GM19239 (cell line): ENCODE measurements at regions not wholly inside any gene's neighbourhood (a gene's known extent, or its start where the extent isn't known, plus 50 kb on each side); places are given as distances from the start of the nearest gene placed in this dataset.

Source experiments
- DNase-seq: peaks from one replicate; pipeline ENCODE4 v3.0.0; 2011; ENCODE audit warnings: low spot score; ENCODE audit not compliant: insufficient read length
- FAIRE-seq: peaks from 2 replicates; lab custom pipeline; 2011; peaks lifted over from hg19 to GRCh38; lab: Jason Lieb, UNC

DNA sequence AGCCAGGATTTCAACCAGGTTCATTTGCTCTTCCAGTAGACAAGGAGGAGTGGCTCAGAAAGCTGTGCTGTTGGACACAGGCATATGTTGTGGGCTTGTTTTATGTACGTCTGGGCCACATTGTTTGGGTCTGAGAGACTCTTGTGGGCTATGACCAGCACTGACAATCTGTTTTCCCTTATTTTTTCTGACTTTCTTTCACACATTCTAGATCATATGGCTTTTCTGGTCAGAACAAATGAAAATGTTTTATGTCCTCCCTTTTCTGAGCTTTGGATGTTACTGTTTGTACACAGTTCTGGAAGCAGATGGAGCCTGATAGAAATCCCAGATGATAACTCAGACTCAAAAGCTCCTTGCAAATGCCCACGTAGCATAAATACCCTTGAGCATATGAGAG is 85.8 kb upstream of the RGMA start:
- no peak for FAIRE-seq
- no peak for DNase-seq

DNA sequence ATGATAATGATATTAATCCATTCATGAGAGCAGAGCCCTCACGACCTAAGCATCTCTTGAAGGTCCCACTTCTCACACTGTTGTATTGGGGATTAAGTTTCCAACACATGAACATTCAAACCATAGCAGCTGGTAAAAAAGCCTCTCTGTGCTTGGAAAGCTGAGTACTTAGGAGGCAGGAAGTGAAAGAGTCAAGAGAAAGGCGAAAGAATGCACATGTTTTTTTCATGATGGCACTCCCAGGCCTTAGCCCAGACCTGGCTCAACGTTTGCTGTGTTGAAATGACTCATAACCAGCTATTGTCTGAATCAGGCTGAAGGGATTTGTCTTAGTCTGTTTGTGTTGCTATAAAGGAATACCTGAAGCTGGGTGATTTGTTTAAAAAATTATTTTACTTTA is 84.4 kb upstream of the RGMA start:
- no peak for DNase-seq
- no peak for FAIRE-seq

DNA sequence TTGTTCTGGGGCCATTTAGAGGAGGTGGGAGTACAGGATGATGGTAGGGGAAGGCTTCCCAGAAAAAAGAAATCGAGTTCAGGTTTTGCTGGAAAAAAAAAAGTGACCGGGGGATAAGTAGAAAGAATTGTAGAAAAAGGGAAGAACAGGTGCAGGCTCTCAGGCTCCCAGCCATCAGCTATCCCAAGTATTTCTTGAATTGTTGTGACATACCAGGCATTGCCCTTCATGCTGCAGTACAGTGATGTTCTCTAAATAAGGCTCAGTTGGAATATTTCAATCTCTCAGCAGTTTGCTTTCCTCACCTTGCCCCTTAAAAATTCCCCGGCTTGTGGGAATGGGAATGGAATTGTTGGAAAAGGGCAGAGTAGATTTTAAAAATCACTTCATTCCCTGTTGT is 82.5 kb upstream of the RGMA start:
- no peak for DNase-seq
- no peak for FAIRE-seq

DNA sequence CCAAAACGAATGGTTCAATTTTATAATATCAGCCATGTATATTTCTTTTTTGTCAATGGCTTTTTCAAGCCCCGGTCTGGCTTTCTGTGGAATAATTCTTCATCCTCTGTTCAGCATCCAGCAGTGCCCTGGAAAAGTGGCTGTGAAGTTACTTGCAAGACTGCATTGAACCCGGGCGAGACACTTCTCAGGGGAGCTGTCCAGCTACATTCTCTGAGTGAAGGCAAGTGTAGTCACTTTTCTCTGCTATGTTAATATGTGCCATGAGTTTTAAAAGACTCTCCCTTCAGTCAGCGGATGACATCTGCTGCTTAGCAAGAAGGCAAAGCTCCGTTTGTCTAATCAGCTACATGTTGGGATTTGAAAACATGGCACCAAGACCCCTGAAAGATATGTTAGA is 81.3 kb upstream of the RGMA start:
- DNase-seq = no peak
- FAIRE-seq = no peak

DNA sequence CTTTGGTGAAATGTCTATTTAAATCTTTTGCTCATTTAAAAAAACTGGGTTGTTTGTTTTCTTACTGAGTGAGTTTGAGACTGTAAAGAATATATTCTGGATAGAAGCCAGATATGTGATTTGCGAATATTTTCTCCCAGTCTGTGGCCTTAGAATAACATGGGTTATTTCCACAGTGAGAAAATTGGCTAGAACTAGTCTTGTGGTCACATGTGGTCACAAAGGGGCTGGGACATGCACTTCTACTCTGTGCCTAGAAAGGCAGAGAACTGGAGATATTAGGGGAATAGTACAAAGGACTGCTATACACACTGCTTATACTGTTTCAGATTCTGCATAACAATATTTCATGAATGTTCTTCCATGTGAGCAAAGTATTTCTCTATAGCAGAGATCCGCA is 79.9 kb upstream of the RGMA start:
- DNase-seq (no peak), FAIRE-seq (no peak)

DNA sequence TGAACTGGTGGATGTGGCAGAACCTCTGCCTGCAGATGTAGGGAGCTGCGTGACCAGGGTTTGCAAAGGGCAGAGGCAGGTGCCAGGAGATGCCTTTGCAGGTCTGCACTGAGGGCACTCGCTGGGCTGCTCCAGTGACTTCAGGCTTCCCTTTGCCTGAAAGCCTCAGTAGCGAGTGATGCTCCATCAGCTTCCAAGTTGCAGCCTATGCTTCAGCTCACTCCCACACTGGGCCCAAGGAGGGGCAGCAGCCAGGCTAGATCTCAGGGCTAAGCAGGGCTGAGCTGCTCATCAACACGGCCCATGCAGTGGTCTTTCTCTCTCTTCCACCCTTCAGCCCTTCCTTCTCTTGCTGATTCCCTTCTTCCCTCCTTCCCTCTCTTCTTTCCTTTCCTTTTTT is 78.3 kb upstream of the RGMA start:
- no peak for DNase-seq
- FAIRE-seq = no peak

DNA sequence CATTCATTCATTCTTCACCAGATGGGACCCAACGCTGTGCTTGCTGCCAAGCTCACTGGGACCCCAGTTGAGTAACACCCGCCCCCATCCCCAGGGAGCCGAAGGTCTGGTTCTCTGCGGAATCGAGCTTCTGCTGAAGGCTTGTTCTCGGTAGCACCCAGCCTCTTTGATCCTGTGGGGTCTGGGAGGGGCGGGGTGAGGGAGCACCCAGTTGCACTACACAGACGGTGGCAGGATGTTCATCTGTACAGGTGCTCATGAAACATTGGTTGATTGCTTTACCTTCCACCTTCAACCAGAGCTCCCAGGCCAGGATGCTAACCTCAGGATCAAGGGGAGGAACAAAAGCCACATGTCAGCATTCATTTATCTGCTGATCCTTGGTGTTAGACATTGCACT is 77.7 kb upstream of the RGMA start:
- DNase-seq (no peak), FAIRE-seq (no peak)

DNA sequence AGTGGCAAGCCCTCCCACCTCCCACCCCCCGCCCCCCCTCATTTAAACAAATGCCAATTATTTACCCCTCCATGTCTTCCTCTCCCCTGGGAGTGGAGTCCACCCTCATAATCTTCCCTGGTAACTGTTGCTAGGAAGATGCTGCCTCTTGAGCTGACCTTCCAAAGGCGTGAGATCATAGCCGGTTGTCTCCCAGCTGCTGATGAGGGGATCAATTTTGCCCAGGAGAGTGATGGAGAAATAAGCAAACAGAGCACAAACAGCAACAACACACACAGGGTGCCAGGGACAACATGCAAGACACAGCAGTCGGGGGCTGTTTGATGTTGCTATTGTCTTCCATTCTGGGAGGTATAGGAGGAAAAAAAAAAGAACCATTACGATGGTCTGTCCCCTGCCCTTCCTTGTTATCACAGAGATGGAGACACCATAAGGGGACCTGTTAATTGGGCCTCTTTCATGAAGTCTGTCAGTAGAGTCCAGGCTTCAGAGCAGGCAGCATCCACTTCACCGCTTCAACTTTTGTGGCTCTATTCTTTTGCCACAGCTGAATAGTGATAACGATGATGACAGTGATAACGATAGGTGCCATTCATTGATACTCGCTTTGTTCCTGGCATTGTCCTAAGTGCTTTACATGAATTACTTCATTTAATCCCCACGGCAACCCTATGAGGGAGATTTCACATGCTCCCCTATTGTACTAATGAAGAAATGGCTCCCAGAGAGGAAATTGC is 76.9 kb upstream of the RGMA start:
- FAIRE-seq = no peak

DNA sequence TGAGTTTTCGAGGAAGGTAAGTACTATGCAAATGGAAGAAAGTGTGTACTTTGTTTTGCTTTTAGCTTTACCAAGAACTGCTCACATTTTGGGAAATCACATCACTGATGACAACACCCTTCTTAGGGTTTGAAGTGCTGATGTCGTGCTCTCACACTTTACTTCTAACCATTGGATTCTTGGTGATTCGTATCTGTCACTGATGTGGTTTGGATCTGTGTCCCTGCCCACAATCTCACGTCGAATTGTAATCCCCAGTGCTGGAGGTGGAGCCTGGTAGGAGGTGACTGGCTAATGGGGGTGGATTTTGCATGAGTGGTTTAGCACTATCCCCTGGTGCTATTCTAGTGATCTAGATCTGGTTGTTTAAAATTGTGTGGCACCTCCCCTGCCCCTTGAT is 75.4 kb upstream of the RGMA start:
- DNase-seq = no peak
- FAIRE-seq = no peak

More for the DNA sequence above, 76.9 kb upstream of the RGMA start:
- DNase-seq = no peak

DNA sequence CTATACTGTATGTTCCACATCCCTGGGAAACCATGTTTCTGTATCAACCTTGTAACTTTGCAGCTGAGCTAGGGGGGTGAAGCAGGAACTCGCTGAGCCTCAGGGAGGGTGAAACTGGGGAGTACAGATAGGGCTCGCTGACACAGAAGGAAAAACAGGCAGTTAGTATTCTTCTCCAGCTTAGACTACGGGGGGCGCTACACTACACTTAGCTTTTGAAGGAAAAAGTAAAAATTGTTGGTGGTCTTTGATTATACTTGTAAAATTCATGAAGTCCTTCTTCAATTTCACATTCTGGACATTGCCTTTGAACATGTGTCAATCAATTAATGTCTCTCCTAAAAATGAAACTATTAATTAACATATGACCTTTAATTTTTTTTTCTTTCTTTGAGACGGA is 73.5 kb upstream of the RGMA start:
- FAIRE-seq (no peak), DNase-seq (no peak)

DNA sequence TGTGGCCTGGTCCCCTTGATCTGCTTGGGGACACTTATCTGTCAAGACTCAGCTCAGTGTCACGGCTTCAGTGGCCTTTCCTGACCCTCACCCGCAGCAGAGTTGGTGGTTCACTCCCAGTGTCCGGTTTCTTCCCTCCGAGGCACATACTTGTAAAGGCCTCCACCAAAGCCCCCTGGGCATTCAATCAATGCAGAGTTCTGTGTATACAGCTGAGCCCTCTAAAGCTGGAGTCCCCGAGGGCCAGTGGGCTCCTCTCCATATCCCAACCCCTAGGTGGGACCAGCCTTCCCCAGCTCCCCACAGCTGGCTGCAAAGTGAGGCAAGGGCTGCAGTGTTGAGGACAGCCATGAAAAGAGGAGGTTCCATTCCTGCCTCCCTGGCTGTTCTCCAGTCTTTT is 70.9 kb upstream of the RGMA start:
- FAIRE-seq = no peak

DNA sequence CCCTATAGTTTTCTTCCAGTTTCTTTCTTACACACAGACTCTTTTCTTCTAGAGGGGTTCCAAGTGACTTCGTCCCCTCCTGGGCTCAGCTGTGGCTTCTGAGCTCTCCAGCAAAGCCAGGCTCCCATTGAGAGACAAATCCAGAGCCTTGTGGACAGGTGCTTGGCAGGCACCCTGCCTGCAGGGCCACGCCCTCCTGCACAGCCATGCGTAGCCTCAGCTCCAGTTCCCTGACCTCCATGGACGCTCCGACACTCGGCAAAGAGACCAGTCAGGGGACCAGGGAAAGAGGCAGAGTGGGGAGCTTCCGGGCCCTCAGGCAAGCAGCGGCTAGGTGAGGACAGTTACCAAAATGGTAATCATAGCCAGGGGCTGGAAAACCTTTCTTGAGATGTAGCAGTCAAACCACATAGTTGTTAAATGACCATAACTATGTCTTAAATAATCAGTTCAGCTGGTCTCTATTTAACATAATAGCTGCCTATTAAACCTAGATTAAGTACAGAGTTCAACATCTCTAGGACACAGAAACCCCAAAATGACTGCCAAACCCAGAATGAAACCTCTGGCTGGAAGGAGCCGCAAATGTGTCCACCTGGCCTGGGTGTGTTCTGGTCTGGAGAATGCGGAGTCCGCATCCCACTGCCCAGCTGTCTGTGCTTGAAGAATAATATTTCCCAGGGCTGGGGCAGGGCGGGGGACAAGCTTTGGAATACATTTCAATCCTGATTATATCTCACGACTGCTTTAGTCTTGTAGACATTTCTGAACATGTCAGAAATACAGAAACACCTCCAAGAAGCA is 69.3 kb upstream of the RGMA start:
- DNase-seq (no peak), FAIRE-seq (no peak)

More for the DNA sequence above, 70.9 kb upstream of the RGMA start:
- DNase-seq = no peak

DNA sequence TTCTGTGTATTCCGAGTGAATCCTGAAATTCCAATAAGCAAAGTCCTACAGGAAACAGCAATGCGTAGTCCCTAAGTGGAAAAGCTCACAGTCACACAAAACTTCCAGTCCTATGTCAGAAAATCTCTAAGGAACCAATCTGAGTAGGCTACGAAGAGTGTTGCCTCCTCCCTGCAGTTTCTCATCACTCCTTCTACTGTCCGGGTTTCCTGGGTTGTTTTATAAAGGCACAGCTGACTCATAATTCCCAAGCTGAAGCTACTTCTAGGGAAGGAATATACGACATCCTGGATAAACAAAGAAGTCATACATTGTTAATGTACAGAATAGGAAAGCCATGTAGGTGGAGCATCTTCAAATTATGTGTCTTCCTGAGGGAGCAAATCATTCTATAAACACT is 65.7 kb upstream of the RGMA start:
- DNase-seq (no peak), FAIRE-seq (no peak)

DNA sequence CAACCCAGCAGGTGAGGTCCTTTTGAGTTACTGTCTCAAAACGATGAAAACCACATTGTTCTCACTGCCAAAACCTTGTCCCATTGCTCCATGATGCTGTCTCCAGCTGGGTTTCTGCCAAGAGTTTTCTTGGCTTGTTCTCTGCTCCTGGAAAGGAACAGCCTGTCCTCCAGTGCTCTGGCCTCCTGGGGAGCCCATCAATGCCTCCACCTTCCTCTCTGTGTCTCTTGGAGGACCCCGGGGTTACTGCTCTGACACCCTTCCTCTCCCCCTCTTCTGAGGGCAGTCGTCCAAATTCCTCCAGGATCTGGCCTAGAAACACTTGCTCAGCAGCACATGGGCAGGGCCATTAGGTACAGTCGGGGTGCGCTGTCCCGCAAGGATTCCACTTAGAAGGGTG is 63.9 kb upstream of the RGMA start:
- no peak for FAIRE-seq
- DNase-seq = no peak

DNA sequence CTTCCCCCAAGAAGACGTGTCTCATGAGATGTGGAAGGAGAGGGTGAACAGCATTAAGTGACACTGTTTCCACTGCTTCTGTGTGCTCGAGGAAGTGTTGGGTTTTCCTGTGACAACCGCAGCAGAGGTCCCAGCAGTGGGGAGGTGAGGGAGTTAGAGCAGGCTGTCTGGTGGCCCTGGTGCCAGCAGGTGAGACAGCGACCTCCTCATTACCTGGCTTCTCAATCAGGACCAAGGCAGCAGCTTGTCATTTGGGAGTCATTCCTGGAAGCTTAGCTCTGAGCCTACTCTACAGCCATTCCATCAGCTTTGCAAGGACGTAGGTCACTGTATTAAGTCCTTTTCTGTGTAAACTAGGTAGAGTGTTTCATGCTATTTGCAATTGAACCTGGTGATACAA is 63.3 kb upstream of the RGMA start:
- FAIRE-seq = no peak
- no peak for DNase-seq

DNA sequence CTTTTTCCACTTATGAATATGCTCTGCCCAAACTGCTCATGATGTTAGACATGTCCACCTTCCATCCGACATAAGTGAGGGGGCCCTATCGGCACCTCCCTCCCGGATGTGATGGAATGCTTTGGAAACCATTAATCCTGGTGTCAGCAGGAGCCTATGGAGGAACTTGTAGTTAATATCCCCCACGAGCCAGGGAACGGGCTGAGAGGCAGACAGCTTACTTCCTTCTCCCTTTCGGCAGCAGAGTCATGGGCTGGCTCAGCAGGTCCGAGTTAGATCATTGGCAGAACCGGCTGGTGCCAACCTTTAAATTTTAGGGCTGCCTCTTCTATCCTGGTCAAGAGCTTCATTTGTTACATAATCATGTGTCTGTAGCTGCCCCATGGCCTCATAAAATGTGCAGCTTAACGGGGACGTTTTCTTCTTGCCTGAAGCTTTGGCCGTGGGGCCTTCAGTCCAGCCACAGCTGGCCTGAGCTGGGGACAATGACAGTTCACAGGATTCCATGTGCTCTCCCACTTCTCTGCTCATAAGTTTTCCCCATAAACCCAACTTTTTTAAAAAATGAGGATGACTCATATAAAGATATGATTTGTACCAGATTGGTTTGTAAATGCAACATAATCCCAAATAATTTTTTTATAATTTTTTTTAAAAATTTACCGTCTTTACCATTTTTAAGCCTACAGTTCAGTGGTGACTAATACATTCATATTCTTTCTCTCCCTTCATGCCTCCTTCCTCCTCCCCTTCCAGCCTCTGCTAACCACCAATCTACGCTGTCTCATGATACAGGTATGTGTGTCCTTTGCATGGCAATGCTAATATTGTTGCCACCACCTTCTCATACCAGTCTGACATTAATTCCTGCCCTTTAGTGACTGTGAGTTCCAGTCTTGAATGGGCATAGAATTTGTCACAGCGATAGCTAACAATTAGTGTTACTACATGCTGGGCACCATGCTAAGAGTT is 62.2 kb upstream of the RGMA start:
- no peak for DNase-seq
- no peak for FAIRE-seq

DNA sequence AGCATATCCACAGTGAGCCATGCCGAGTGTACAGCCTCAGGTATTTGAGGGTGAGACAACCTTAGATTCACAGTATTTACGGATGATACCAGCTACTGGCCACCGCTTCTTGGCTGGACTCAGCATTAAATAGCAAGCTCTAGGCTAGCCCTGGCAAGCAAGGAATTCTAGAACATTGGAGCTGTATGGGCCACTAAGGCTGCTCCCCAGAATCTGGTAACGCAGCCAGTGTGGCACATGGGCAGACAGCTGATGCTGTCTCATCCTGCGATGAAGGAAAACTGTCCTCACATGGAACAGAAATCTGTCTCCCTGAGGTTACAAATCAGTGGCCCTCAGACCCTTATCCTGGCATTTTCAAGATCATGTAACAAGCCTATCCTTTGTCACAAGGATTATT is 57.6 kb upstream of the RGMA start:
- FAIRE-seq = no peak
- no peak for DNase-seq

DNA sequence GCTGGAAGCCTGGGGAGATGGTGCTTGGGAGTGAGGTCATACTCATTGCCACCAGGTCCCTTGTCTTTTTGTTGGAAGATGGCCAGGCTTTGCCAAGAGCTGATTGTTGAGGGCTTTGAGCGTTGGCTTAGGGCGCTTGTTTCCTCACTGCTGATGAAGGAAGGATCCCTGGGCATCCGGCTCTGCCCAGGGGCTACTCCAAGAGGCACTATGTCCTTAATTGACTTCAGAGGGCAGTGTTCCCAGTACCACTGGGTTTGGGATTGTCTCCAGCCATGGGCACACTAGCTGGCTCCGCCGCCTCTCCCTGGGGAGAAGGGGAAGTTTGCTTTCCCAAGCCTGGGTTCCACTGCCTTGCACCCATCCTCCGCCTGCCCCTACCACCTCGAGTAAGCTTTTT is 57.2 kb upstream of the RGMA start:
- FAIRE-seq = no peak
- DNase-seq = no peak

DNA sequence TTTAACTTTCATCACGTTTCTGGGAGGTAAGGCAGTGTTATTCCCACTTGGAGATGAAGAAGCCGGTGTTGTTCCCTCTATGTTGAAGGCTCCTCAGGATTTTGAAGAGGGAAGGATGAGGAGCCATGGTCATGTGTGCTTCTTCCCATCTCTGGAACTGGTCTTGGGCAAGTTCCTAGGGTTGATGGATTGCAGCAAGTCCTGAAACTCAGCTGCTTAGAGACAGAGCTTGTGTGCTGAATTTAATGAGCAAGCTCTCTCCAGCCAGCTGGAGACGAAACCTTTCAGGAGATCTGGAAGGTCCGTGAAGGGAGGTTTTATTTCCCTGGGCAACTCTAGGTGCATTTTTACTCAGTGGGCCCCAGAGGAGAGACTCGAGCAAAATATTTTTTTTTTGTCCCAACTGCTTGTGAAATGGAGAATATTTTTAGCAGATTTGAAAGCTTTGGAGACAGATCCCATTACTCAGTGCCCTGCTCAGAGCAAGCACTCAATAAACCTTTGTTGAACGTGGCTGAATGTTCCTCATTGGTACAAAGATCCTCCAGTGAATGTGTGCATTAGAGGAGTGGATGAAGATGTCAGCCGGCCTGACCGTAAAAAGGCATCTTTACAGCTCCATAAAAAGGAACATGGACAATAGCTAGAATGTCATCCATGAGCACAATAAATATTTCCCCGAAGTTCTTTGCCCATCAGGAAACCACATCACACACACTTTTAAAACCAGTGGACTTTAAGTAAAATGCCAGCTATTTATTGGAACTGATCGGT is 55.6 kb upstream of the RGMA start:
- FAIRE-seq (no peak), DNase-seq (no peak)

DNA sequence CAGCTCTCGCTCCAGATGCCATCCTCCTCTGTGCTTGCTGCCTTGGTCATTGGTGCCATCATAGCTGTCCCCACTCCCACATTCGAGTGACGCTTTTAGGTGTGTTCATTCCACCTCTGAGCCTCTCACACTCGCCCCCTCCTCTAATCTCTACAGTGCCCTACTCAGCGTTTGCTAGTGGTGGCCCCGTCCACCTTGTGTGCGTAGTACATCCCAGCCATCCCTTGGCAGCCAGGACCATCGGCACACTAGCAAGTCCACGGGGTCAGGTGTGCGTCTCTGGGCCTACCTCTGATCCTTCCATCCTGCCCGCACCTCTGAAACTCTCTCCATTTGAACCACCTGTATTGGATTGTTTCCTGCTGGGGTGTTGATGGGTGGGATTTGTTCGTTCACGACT is 54.2 kb upstream of the RGMA start:
- DNase-seq = no peak
- FAIRE-seq = no peak
